Colon (tissue), 2 donors: ENCODE measurements at regions not wholly inside any gene's neighbourhood (a gene's known extent, or its start where the extent isn't known, plus 50 kb on each side); places are given as distances from the start of the nearest gene placed in this dataset.
"Not testable (repeated sequence)": the region's sequence is repeated elsewhere in the genome, so short reads cannot be mapped to it uniquely, and the experiment has no call there.

Experiments
- FAIRE-seq: peaks from 2 replicates; lab custom pipeline; 2012; peaks lifted over from hg19 to GRCh38; lab: Jason Lieb, UNC
- donor health status: control.
- donor health status: control.

GRCh38 chr12:25424211-25424731 is 128.8 kb downstream of the LMNTD1 start:
- FAIRE-seq, result no peak

DNA sequence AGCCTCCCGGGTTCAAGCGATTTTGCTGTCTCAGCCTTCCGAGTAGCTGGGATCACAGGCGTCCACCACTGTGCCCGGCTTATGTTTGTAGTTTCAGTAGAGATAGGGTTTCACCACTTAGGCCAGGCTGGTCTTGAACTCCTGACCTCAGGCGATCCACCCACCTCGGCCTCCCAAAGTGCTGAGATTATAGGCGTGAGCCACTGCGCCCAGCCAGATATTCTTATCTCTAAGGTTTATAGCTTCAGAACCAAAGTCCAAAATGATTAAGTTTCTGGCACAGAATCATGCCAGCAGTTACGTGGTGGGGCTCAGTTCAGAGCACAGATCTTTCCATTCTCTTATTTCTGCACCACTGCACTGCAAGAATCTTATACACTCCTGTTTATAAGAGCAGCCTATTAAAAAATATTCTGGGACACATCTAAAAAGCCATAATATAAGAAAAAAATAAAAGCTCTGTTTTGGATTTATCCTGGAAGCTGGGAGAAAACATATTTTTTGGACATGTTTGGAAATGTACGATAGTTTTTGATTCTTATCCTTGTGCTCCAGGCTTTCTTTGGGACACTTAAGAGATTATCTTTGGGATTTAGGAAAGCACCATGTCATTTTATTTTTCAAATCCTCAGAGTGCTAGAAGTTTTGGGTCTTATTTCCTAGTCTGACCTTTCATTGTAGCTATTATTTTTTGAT is 129.6 kb downstream of the LMNTD1 start:
- peak; percentile 36 for FAIRE-seq

- no peak for FAIRE-seq
Measured at GRCh38 chr12:25422241-25422640, 130.8 kb downstream of the LMNTD1 start.

GRCh38 chr12:25421651-25422167 is 131.4 kb downstream of the LMNTD1 start:
- FAIRE-seq, result no peak

DNA sequence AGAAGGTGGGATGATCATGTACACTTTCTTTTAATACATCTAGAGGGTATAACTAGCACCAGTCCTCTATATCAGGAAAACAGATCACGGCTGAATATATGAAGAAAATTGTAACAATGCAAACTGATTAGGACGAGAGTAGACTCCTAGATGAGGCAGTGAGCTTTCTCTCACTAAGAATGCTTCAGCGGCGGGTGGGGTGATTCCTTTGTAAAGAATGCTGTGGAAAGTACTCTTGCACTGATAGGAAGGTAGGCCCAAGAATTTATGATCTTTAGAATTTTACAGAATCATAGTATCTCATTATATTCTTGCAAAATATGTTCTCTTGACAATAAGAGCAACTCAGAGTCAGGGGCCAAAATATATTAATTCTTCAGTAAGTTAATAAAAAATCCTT is 133.0 kb downstream of the LMNTD1 start:
- FAIRE-seq, result no peak

- FAIRE-seq, result no peak
Measured at GRCh38 chr12:25419595-25419994, 133.5 kb downstream of the LMNTD1 start.

DNA sequence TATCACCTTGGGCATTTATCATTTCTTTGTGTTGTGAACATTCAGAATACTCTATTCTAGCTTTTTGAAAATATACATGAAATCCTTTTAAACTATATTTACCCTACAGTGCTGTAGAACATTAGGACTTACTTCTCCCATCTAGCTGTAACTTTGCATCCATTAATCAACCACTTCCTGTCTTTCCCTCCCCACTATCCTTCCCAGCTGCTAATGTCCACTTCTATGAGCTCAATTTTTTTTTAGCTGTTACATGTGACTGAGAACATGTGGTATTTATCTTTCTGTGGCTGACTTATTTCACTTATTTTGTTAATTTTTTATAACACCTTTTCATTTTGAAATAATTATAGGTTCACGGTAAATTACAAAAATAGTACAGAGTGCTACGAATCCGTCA is 136.0 kb downstream of the LMNTD1 start:
- FAIRE-seq, result no peak

DNA sequence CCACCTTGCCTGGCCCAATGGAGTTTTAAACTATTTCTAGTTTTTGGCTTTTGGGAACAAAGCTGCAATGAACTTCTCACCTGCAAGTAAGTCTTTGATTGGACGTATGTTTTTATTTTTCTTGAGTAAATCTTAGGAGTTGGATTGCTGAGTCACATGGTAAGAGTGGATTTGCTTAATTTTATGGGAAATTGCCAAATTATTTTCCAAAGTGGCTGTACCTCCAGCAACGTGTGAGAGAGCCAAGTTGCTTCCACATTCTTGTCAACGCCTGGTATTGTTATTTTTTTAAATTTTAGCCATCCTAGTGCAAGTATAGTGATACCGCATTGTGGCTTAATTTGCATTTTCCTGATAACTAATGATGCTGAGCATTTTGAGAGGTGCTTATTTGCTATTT is 136.6 kb downstream of the LMNTD1 start:
- no peak for FAIRE-seq

GRCh38 chr12:25415004-25415403 is 138.1 kb downstream of the LMNTD1 start:
- no peak for FAIRE-seq

- no peak for FAIRE-seq
Measured at GRCh38 chr12:25412735-25413134, 140.3 kb downstream of the LMNTD1 start.

DNA sequence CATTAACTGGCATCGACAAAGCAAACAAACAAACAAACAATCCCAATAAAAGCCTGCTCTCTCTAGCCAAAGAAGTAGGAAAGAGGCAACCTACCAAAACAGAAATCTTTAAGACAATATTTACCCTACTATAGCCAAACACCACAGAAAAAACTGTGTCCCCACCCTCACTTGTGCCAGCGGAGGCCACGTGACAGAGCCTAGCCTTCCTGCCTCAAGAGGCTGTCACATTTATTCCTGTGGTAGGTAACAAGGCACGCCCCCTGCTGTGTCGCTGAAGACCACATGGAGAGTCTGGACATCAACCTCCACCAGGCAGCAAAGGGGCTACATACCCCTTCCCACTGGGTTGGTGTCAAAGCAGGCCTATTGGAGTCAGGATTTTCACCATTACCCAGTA is 148.1 kb downstream of the LMNTD1 start:
- FAIRE-seq, result no peak

GRCh38 chr12:25401547-25402345 is 151.0 kb upstream of the KRAS start:
- no peak for FAIRE-seq

DNA sequence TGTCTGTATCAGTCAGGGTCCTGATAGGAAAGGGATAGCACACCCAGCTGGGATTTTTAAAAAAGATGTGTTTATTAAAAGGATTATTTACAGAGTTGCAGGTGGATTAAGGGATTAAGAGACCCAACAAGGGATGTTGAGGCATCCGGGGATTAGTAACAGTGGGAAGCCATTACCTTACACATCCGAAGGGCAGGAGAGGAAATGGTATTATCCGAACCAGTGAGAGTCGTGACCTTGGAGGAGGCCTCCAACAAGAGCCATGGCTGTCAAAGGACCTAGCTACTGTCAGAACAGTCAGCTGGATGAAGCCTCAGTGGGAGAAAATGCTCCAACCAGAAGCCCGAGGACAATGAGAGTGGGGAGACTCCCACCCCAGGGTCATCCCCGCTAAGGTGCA is 146.3 kb upstream of the KRAS start:
- no peak for FAIRE-seq

DNA sequence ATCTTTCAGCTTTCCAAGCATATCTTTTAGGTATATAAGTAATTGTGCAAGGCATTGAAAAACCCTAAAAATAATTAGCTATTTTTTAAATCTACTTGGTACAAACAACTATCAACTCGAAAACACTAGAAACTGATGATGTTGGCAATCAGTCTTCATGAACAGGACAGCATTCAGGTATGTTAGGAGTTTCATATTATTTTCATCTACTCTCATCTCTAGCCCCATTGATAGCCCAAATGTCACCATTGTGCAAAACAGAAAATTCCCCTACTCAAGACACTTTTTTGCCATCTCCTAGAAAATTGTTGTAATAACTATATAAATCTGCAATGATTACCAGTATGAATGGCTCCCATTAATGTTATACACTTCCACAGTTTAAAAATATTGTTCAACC is 144.5 kb upstream of the KRAS start:
- no peak for FAIRE-seq

- not testable (repeated sequence) for FAIRE-seq
Measured at GRCh38 chr12:25394775-25395174, 144.0 kb upstream of the KRAS start.

GRCh38 chr12:25394025-25394424 is 143.3 kb upstream of the KRAS start:
- no peak for FAIRE-seq

DNA sequence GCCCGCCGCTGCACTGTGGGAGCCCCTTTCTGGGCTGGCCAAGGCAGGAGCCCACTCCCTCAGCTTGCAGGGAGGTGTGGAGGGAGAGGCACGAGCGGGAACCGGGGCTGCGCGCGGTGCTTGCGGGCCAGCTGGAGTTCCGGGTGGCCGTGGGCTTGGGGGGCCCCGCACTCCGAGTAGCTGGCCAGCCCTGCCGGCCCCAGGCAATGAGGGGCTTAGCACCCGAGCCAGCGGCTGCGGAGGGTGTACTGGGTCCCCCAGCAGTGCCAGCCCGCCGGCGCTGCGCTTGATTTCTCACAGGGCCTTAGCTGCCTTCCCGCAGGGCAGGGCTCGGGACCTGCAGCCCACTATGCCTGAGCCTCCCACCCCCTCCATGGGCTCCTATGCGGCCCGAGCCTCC is 140.6 kb upstream of the KRAS start:
- not testable (repeated sequence) for FAIRE-seq

- FAIRE-seq, result no peak
Measured at GRCh38 chr12:25388183-25388582, 137.5 kb upstream of the KRAS start.

GRCh38 chr12:25387732-25388050 is 137.0 kb upstream of the KRAS start:
- no peak for FAIRE-seq

DNA sequence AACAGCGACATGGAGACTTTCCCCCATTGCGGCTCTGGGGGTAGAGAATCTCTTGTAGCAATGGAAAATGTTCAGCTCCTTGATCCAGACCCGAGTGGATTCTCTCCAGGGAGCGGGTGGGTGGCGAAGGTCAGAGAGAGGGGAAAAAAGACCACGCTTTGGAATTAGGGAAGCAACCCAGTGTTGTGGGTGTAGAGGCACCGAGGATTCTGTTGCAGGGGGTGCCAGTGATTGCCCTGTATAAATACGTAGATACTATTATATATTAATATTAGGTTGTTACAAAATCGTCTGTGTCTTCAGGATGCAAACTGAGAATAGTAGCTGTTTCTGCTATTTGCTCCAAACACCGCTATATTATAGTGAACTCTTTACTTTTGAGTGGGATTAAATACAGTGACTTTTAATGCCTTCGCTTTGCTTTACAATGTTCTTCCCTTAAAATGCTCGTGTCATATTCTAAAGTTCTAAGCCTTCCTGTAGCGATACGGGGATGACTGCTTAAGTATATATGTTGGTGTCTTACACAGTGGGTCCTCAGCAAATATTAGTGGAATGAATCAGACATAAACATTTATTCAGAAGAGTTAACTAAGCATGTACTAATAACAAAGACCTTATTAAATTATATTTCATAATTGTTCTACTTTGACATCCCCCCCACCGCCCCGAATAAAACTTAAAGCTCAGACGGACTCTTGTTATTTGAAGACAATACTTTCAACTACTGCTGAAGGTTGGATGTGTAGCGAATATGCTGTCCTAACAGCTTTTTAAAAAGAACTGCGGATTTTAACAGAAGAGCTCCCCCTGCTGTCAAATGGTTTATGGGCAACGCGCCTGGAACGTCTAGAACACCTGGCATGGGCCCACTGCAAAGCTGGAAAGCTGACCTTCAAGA is 136.4 kb upstream of the KRAS start:
- FAIRE-seq, result peak; percentile 33

DNA sequence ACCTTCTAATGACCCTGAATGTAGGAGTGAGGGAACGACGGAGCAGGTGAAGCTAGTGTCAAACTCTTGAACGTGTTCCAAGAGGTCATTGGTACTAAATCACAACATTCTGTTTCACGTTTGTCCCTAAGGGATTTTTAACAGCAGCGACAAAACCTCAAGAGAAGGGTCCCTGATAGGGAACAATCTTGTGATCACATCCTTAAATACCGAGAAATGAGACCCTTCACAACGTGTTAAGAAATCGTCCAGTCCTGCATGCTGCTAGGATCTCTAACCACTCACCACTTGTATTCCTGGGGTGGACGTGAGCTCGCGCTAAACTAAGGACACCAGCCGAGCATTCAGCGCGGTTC is 134.1 kb upstream of the KRAS start:
- FAIRE-seq, result no peak
